NT2/D1 (cell line): ENCODE measurements at regions not wholly inside any gene's neighbourhood (a gene's known extent, or its start where the extent isn't known, plus 50 kb on each side); places are given as distances from the start of the nearest gene placed in this dataset.

Experiments used
- SUZ12 ChIP-seq: IDR thresholded peaks from 2 replicates; pipeline ENCODE4 v1.6.1; 2011; ENCODE audit not compliant: insufficient read length, insufficient read depth; ENCODE audit errors: extremely low read depth
- YY1 ChIP-seq: IDR thresholded peaks from 2 replicates; pipeline ENCODE4 v1.6.1; 2011; ENCODE audit not compliant: insufficient read length, insufficient read depth
- ZNF274 ChIP-seq: IDR thresholded peaks from 2 replicates; pipeline ENCODE4 v1.6.1; 2011; ENCODE audit warnings: mild to moderate bottlenecking, low read depth, low read length

- no peak for TF ChIP-seq YY1
- no peak for TF ChIP-seq ZNF274
- TF ChIP-seq SUZ12: no peak
Observed at GRCh38 chr6:126631363-126631762, 291.4 kb downstream of the CENPW start.
